Loucy (cell line): ENCODE measurements at regions not wholly inside any gene's neighbourhood (a gene's known extent, or its start where the extent isn't known, plus 50 kb on each side); places are given as distances from the start of the nearest gene placed in this dataset.

Source experiments
- EZH2phosphoT487 ChIP-seq: fragments of 200-600 bp; IDR thresholded peaks from 2 replicates; pipeline ENCODE4 v1.6.1; 2018; ENCODE audit warnings: antibody characterized with exemption, mild to moderate bottlenecking, moderate library complexity, borderline replicate concordance
- TF ChIP-seq, protein P1 (sequence below): fragments of 200-600 bp; sonication (generic); conservative IDR thresholded peaks from 2 replicates; pipeline ENCODE4 v1.5.1; 2014; ENCODE audit warnings: mild to moderate bottlenecking, antibody characterized with exemption, low read length

- TF ChIP-seq, protein P1, sequence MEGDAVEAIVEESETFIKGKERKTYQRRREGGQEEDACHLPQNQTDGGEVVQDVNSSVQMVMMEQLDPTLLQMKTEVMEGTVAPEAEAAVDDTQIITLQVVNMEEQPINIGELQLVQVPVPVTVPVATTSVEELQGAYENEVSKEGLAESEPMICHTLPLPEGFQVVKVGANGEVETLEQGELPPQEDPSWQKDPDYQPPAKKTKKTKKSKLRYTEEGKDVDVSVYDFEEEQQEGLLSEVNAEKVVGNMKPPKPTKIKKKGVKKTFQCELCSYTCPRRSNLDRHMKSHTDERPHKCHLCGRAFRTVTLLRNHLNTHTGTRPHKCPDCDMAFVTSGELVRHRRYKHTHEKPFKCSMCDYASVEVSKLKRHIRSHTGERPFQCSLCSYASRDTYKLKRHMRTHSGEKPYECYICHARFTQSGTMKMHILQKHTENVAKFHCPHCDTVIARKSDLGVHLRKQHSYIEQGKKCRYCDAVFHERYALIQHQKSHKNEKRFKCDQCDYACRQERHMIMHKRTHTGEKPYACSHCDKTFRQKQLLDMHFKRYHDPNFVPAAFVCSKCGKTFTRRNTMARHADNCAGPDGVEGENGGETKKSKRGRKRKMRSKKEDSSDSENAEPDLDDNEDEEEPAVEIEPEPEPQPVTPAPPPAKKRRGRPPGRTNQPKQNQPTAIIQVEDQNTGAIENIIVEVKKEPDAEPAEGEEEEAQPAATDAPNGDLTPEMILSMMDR = no peak
- TF ChIP-seq EZH2phosphoT487 = no peak
Measured at GRCh38 chr10:10056961-10057360, 960.7 kb upstream of the CELF2 start.
